Endothelial cell of umbilical vein (primary cell): ENCODE measurements at regions not wholly inside any gene's neighbourhood (a gene's known extent, or its start where the extent isn't known, plus 50 kb on each side); places are given as distances from the start of the nearest gene placed in this dataset.

Experiments used
- BruUV-seq: library from RNA; stranded (reverse); fragments of 400-500 nt; replicated peaks from 2 replicates; lab custom pipeline; 2021; lab: Mats Ljungman, UMichigan
- CTCF ChIA-PET: fragments of 300-600, 350-600 bp; sonication (Branson Sonifier 250); formaldehyde crosslinking; loops from one replicate; lab custom pipeline; 2021; ENCODE audit warnings: antibody characterized with exemption, inconsistent platforms; lab: Charles Lee
- POLR2A ChIA-PET: fragments of 300-600, 350-600 bp; sonication (Branson Sonifier 250); formaldehyde crosslinking; loops from one replicate; lab custom pipeline; 2021; ENCODE audit warnings: antibody characterized with exemption, inconsistent platforms; lab: Charles Lee
- DNase-seq: peaks from one replicate; pipeline ENCODE4 v3.0.0-alpha.2; 2011; ENCODE audit warnings: low read depth, low spot score
- FAIRE-seq: peaks from 2 replicates; lab custom pipeline; 2011; peaks lifted over from hg19 to GRCh38; lab: Jason Lieb, UNC
- H2AFZ ChIP-seq: 2 replicates; pipeline ENCODE4 v1.6.0; 2012; ENCODE audit warnings: low read depth, low read length, control low read depth, inconsistent platforms
- H3K27ac ChIP-seq: 2 replicates; pipeline ENCODE4 v1.5.1; 2011; ENCODE audit warnings: low read depth, mild to moderate bottlenecking, control low read depth, low read length, moderate library complexity; ENCODE audit not compliant: insufficient read depth
- H3K27me3 ChIP-seq, 2 experiments: 2 replicates each; pipeline versions ENCODE4 v1.6.0 to v1.6.1; 2011; ENCODE audit warnings: low read length in 2 of 2, mixed read lengths in 1 of 2; ENCODE audit not compliant: control insufficient read depth in 2 of 2, insufficient read depth in 2 of 2
- H3K36me3 ChIP-seq, 2 experiments: 2 replicates in 1 of 2; 3 replicates in 1 of 2; pipeline ENCODE4 v1.5.1; 2011; ENCODE audit warnings: low read length in 2 of 2, mild to moderate bottlenecking in 1 of 2, moderate library complexity in 1 of 2; ENCODE audit not compliant: control insufficient read depth in 2 of 2, insufficient read depth in 2 of 2; ENCODE audit errors: extremely low read depth in 1 of 2
- H3K4me1 ChIP-seq: 3 replicates; pipeline ENCODE4 v1.5.1; 2011; ENCODE audit warnings: mild to moderate bottlenecking, low read length; ENCODE audit not compliant: control insufficient read depth, insufficient read depth; ENCODE audit errors: extremely low read depth
- H3K4me2 ChIP-seq: 2 replicates; pipeline ENCODE4 v1.6.1; 2011; ENCODE audit warnings: low read length, control low read depth, mixed read lengths; ENCODE audit not compliant: insufficient read depth
- H3K4me3 ChIP-seq, 3 experiments: fragments of 200-600 bp in 1 of 3; sonication (generic), shearing (Covaris generic) in 1 of 3; replicated peaks in 1 of 3; 2 replicates each; pipeline ENCODE4 v1.5.1; 2011 to 2016; ENCODE audit warnings: control low read depth in 3 of 3, low read length in 3 of 3, mild to moderate bottlenecking in 2 of 3, inconsistent platforms in 1 of 3, low read depth in 1 of 3, moderate library complexity in 1 of 3; ENCODE audit not compliant: insufficient read depth in 1 of 3
- H3K79me2 ChIP-seq: 2 replicates; pipeline ENCODE4 v1.6.0; 2012; ENCODE audit warnings: low read length, inconsistent platforms; ENCODE audit not compliant: control insufficient read depth, insufficient read depth
- H3K9ac ChIP-seq: replicated peaks from 2 replicates; pipeline ENCODE3; 2011; ENCODE audit warnings: low read length, control low read depth; ENCODE audit not compliant: insufficient read depth; ENCODE audit errors: extremely low read depth
- H3K9me1 ChIP-seq: replicated peaks from 3 replicates; pipeline ENCODE4 v1.6.0; 2011; ENCODE audit warnings: mild to moderate bottlenecking, low read length; ENCODE audit not compliant: control insufficient read depth, insufficient read depth; ENCODE audit errors: extremely low read depth
- H3K9me3 ChIP-seq: replicated peaks from 2 replicates; pipeline ENCODE4 v1.5.1; 2012; ENCODE audit warnings: low read length, inconsistent platforms; ENCODE audit not compliant: control insufficient read depth, insufficient read depth
- H4K20me1 ChIP-seq: replicated peaks from 2 replicates; pipeline ENCODE3; 2011; ENCODE audit warnings: mild to moderate bottlenecking, low read length; ENCODE audit not compliant: control insufficient read depth, insufficient read depth; ENCODE audit errors: extremely low read depth
- CTCF ChIP-seq, 2 donors: IDR thresholded peaks; 1 replicate in 1 of 2; 2 replicates in 1 of 2; pipeline ENCODE4 v1.5.1; 2011; ENCODE audit warnings: low read length in 2 of 2, mild to moderate bottlenecking in 2 of 2, moderate library complexity in 2 of 2, control low read depth in 1 of 2, inconsistent platforms in 1 of 2, low read depth in 1 of 2; ENCODE audit not compliant: insufficient read depth in 1 of 2; ENCODE audit errors: extremely low read depth in 1 of 2
- EZH2 ChIP-seq: IDR thresholded peaks from 2 replicates; pipeline ENCODE4 v1.6.1; 2012; ENCODE audit warnings: borderline replicate concordance, low read depth, mild to moderate bottlenecking, moderate library complexity, low read length, inconsistent platforms; ENCODE audit not compliant: severe bottlenecking
- FOS ChIP-seq: IDR thresholded peaks from 2 replicates; pipeline ENCODE4 v1.6.1; 2011; ENCODE audit warnings: mild to moderate bottlenecking, low read length, moderate library complexity, borderline replicate concordance; ENCODE audit not compliant: insufficient read depth
- GATA2 ChIP-seq: IDR thresholded peaks from 2 replicates; pipeline ENCODE4 v1.7.0; 2011; ENCODE audit warnings: low read depth, mild to moderate bottlenecking, moderate library complexity, mixed read lengths, low read length; ENCODE audit not compliant: insufficient read length, insufficient read depth
- JUN ChIP-seq: IDR thresholded peaks from 2 replicates; pipeline ENCODE4 v1.6.1; 2011; ENCODE audit warnings: borderline replicate concordance, low read depth; ENCODE audit not compliant: insufficient read length, insufficient read depth
- MAX ChIP-seq: IDR thresholded peaks from 2 replicates; pipeline ENCODE4 v1.6.1; 2011; ENCODE audit not compliant: insufficient read depth, insufficient read length
- MYC ChIP-seq: IDR thresholded peaks from one replicate; pipeline ENCODE4 v1.6.1; 2011; ENCODE audit warnings: mild to moderate bottlenecking, low read depth, low read length
- POLR2A ChIP-seq: IDR thresholded peaks from 2 replicates; pipeline ENCODE4 v1.6.1; 2012; ENCODE audit warnings: low read depth, mild to moderate bottlenecking, control low read depth, low read length
- POLR2AphosphoS5 ChIP-seq: IDR thresholded peaks from 2 replicates; pipeline ENCODE4 v1.6.1; 2012; ENCODE audit warnings: low read depth, mild to moderate bottlenecking, control low read depth, low read length, moderate library complexity; ENCODE audit not compliant: insufficient read depth
- dilution Hi-C: fragments of 300-500 bp; cut with MboI; formaldehyde crosslinking; loops from one replicate; pipeline ENCODE4 v1.15.0; 2019; ENCODE audit warnings: low sequenced_read_pairs; ENCODE audit not compliant: extremely low pct_ligation_motif_present
- intact Hi-C: fragments of 100-400 bp; cut with micrococcal nuclease; formaldehyde crosslinking; loops from one replicate; pipeline ENCODE4 v1.10.0; 2022

GRCh38 chr1:224866940-224867339 is 62.5 kb upstream of the DNAH14 start:
- ChIA-PET CTCF (no interaction called here), POLR2A (no interaction called here)
- Histone ChIP-seq H3K79me2 (no peaks in the 10 kb centered on the region), H3K36me3 (no peaks in the 10 kb centered on the region), H4K20me1 (no peaks in the 10 kb centered on the region), H3K4me3 (no peak overlapping the region), H3K9me1 (no peaks in the 10 kb centered on the region), H2AFZ (no peak overlapping the region), H3K27ac (no peak overlapping the region), H3K4me2 (no peak overlapping the region), H3K27me3 (no peaks in the 10 kb centered on the region), H3K9ac (no peak overlapping the region), H3K9me3 (no peaks in the 10 kb centered on the region), H3K4me1 (no peaks in the 10 kb centered on the region)
- BruUV-seq: no TSS peak
- FAIRE-seq (no peak), DNase-seq (no peak)
- TF ChIP-seq POLR2A (no peak), MAX (no peak), POLR2AphosphoS5 (no peak), FOS (no peak), GATA2 (no peak), CTCF (IDR thresholded peaks at IDR 0.05; ENCODE audit: extremely low read depth in 1 of 2, insufficient read depth in 1 of 2, low read depth in 1 of 2, low read length in 2 of 2) (no peak), EZH2 (no peak), MYC (no peak), JUN (no peak)
- dilution Hi-C loops (no loop called here), intact Hi-C loops (no loop called here)
